ENCODE measurements at regions not wholly inside any gene's neighbourhood (a gene's known extent, or its start where the extent isn't known, plus 50 kb on each side); places are given as distances from the start of the nearest gene placed in this dataset.

DNA sequence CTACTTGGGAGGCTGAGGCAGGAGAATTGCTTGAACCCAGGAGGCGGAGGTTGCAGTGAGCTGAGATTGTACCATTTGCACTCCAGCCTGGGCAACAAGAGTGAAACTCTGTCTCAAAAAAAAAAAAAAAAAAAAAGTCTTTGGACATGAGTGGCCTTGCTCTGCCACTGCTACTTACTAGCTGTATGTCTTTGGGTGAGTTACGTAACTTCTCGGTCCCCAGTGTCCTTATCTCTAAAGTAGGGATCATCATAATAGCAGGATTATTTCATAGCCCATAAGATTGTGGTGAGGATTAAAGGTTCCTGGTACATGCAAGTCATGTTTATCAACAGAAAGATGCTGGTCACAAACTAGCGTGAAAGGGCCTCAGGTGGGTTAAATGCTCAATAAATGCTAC, 53.9 kb upstream of the HEPHL1 start:
- DNase-seq, result no peak

DNA sequence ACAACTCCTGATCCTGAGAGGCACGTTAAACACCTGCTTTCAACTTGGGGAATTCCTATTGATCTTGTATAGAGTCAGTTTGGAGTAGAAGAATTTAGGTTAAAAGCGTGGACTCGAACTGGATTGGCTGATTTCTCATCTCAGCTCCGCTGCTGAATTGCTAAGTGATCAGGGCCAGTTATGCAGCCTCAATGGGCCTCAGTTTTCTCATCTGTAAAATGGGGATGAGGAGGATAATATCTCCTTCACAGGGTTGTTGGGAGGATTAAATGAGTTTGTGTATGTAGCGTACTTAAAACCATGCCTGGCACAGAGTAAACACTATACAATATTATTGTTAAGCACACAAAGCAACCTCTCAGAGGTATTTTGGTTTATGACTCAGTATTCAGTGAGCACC, 53.2 kb upstream of the HEPHL1 start:
- DNase-seq, result no peak

DNA sequence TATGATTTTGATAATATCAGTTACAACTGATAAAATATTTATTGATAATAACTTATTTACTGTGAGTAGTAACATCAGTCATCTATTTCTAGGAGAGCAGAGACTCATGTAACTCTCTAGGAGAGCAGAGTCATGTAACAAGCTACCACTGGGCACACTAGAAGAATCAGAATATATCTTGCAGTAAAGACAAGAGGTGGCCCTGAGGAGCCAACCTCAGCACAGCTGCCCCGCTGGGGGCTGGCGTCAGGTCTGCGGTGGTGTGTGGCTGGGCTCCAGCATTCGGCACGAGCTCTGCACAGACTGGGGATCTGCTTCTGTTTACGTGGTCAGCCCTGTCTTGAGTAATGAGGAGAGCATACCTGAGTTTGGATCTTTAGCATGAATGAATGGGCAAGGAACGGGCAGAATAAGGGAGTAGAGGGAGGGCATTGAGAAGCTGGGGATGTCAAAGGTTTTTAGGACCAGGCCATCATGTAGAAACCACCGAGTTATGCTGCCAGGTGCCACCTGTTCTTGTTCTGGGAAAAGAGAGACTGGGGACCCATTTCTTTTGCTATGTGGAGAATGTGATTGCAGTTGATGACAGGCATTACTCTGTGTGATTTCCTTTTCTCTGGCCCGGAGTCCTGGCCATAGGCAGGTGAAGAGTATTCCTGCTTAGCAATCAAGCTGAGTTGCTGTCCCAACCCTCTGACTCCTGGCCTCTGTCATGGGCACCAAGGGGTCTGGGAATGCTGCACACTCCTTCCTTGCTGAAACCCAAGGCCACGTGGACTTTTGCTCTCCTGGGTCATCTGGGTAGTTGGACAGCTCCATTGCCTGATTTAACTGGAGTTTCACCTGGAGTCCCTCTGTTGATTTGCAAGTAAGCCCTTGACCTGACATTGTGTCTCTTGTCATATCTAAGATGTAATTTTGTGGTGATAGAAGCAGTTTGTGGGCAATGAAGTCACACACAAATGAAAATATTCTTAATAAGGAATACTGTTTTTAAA, 50.9 kb upstream of the HEPHL1 start:
- DNase-seq, result no peak

Measured in COR-L47 (cell line).